ENCODE measurements at regions not wholly inside any gene's neighbourhood (a gene's known extent, or its start where the extent isn't known, plus 50 kb on each side); places are given as distances from the start of the nearest gene placed in this dataset.

- TF ChIP-seq POLR2A (IDR thresholded peaks at IDR 0.05) (no peak), CTCF (IDR thresholded peaks at IDR 0.05) (no peak)
These were observed 59.4 kb downstream of the SOX2 start for GRCh38 chr3:181771120-181771519.

Data from testis (tissue), 2 donors.